ENCODE measurements at regions not wholly inside any gene's neighbourhood (a gene's known extent, or its start where the extent isn't known, plus 50 kb on each side); places are given as distances from the start of the nearest gene placed in this dataset.

- no peak for DNase-seq (ENCODE audit: low read depth)
- no peak for TF ChIP-seq CTCF (IDR thresholded peaks at IDR 0.05; ENCODE audit: low read length, missing control alignments)
- no peak overlapping the region for H3K4me3 ChIP-seq (replicated peaks; ENCODE audit: low read depth, low read length)
These were observed 137.0 kb downstream of the DLEU7 start for GRCh38 chr13:50706505-50706904.

- no peak for DNase-seq (ENCODE audit: low read depth)
- no peak overlapping the region for H3K4me3 ChIP-seq (replicated peaks; ENCODE audit: low read depth, low read length)
- no peak for TF ChIP-seq CTCF (IDR thresholded peaks at IDR 0.05; ENCODE audit: low read length, missing control alignments)
These were observed 135.9 kb downstream of the DLEU7 start for GRCh38 chr13:50707628-50708027.

GRCh38 chr13:50708461-50708860 is 135.0 kb downstream of the DLEU7 start:
- TF ChIP-seq CTCF (IDR thresholded peaks at IDR 0.05; ENCODE audit: low read length, missing control alignments): no peak
- DNase-seq (ENCODE audit: low read depth): peak; percentile 53
- no peak overlapping the region for H3K4me3 ChIP-seq (replicated peaks; ENCODE audit: low read depth, low read length)

- DNase-seq (ENCODE audit: low read depth): no peak
- TF ChIP-seq CTCF (IDR thresholded peaks at IDR 0.05; ENCODE audit: low read length, missing control alignments): no peak
These were observed 134.4 kb downstream of the DLEU7 start for GRCh38 chr13:50709058-50709457.

GRCh38 chr13:50711131-50711815 is 132.2 kb downstream of the DLEU7 start:
- DNase-seq (ENCODE audit: low read depth): no peak
- no peak overlapping the region for H3K4me3 ChIP-seq (replicated peaks; ENCODE audit: low read depth, low read length)
- TF ChIP-seq CTCF (IDR thresholded peaks at IDR 0.05; ENCODE audit: low read length, missing control alignments): no peak

More at GRCh38 chr13:50709058-50709457, 134.4 kb downstream of the DLEU7 start:
- H3K4me3 ChIP-seq (replicated peaks; ENCODE audit: low read depth, low read length): no peak overlapping the region

- no peak for DNase-seq (ENCODE audit: low read depth)
- H3K4me3 ChIP-seq (replicated peaks; ENCODE audit: low read depth, low read length): no peak overlapping the region
- no peak for TF ChIP-seq CTCF (IDR thresholded peaks at IDR 0.05; ENCODE audit: low read length, missing control alignments)
These were observed 131.5 kb downstream of the DLEU7 start for GRCh38 chr13:50711996-50712395.

- no peak for TF ChIP-seq CTCF (IDR thresholded peaks at IDR 0.05; ENCODE audit: low read length, missing control alignments)
- no peak overlapping the region for H3K4me3 ChIP-seq (replicated peaks; ENCODE audit: low read depth, low read length)
- DNase-seq (ENCODE audit: low read depth): no peak
These were observed 131.0 kb downstream of the DLEU7 start for GRCh38 chr13:50712456-50712855.

Measured in fibroblast of pulmonary artery (primary cell).